ENCODE measurements at regions not wholly inside any gene's neighbourhood (a gene's known extent, or its start where the extent isn't known, plus 50 kb on each side); places are given as distances from the start of the nearest gene placed in this dataset.

DNA sequence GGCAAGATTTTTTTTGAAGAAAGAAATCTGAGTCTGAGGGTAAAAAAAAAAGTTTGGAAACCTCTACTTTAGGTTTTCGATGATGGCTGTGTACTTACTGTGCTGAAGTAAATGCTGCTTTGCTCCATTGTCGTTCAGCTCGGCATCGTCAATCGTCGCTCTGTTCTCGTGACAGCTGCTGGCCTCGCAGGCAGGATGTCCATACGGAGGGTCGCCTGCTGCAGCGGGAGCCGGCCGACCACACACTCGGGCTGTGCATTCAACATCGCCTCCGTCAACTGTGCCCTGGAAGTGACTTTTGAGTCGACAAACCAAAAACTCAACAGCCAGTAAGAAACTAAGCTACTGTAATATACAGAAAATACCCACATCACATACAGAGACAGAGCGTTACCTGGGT lies 53.1 kb upstream of the SMOC2 start:
- dilution Hi-C loops (cut with MboI; ENCODE audit: extremely low pct_ligation_motif_present, low sequenced_read_pairs) = no loop called here
- H3K4me3 ChIP-seq (ENCODE audit: control insufficient read depth in 2 of 3, extremely low read depth in 1 of 3, insufficient read depth in 2 of 3, low read depth in 1 of 3, low read length in 3 of 3) = no peak overlapping the region
- H3K9me3 ChIP-seq (ENCODE audit: control insufficient read depth, low read depth, low read length) = peaks cover 5% of the 10 kb centered on the region
- no peak overlapping the region for H2AFZ ChIP-seq (ENCODE audit: control insufficient read depth, low read length)
- no peaks in the 10 kb centered on the region for H3K9me1 ChIP-seq (ENCODE audit: control insufficient read depth, extremely low read depth, insufficient read depth, low read length)
- no peaks in the 10 kb centered on the region for H4K20me1 ChIP-seq (ENCODE audit: control insufficient read depth, extremely low read depth, insufficient read depth, low read length)
- no peak overlapping the region for H3K4me2 ChIP-seq (ENCODE audit: control insufficient read depth, extremely low read depth, insufficient read depth, low read depth, low read length)
- H3K36me3 ChIP-seq (ENCODE audit: control insufficient read depth in 2 of 2, extremely low read depth in 1 of 2, insufficient read depth in 2 of 2, low read length in 2 of 2) = no peaks in the 10 kb centered on the region
- no peak overlapping the region for H3K9ac ChIP-seq (ENCODE audit: control insufficient read depth, extremely low read depth, insufficient read depth, low read length)
- DNase-seq (ENCODE audit: low read depth, low spot score) (no peak), FAIRE-seq (no peak)
- no peaks in the 10 kb centered on the region for H3K4me1 ChIP-seq (ENCODE audit: control insufficient read depth, extremely low read depth, insufficient read depth, low read length)
- TF ChIP-seq EZH2 (IDR thresholded peaks at IDR 0.05; ENCODE audit: low read length) = no peak
- peaks cover 12% of the 10 kb centered on the region for H3K27me3 ChIP-seq (ENCODE audit: control insufficient read depth, extremely low read depth, insufficient read depth, low read length)
- H3K27ac ChIP-seq (ENCODE audit: control insufficient read depth, insufficient read depth, low read length) = no peak overlapping the region
- no peaks in the 10 kb centered on the region for H3K79me2 ChIP-seq (ENCODE audit: control insufficient read depth, insufficient read depth, low read length)

DNA sequence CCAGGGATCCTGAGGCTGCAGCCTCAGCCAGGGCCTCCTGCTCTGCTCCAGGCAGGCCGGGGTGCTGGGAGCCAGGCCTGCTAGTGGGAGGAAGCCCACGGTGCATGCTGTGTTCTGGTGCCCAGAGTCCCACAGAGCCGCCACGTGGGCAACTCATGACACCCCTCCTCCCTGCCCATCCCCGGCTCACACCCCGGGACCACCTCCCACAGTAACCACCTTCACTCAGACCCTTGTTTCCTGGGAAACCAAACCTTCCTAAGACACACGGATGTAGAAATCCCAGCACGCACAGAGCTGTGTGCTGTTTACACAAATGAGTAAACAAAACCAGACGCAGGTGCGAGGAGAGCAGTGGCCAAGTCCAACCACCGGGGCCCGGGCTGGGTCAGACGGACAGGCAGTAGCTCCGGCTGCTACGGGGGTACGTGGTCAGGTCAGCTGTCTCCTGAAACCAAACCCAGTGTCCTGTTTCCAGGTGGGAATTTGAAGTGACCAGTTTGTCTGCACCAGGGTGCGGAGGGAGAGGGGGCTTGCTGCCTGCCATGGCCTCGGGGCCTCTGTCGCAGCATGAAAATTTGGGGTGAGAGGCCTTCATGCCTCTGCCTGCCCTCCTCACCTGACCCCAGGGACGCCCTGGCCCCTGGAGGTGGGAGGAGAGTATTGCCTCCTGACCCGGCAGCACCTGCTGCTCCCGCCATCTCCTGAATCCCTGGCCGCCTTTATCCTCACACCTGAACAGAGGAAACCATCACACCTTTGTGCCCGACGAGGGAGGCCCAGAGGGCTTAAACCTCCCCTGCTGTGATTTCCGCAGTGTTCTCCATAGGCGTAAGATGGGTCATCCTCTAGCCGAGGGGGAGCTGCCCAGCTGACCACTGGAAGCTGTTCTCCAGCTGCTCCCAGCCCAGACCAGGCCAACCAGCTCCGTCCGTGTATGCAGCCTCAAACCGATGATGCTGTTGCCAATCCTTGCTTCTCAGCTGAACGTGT lies 52.0 kb upstream of the SMOC2 start:
- DNase-seq (ENCODE audit: low read depth, low spot score) = no peak
- no peak overlapping the region for H3K4me3 ChIP-seq (ENCODE audit: control insufficient read depth in 2 of 3, extremely low read depth in 1 of 3, insufficient read depth in 2 of 3, low read depth in 1 of 3, low read length in 3 of 3)
- no peaks in the 10 kb centered on the region for H4K20me1 ChIP-seq (ENCODE audit: control insufficient read depth, extremely low read depth, insufficient read depth, low read length)
- TF ChIP-seq, protein P1, sequence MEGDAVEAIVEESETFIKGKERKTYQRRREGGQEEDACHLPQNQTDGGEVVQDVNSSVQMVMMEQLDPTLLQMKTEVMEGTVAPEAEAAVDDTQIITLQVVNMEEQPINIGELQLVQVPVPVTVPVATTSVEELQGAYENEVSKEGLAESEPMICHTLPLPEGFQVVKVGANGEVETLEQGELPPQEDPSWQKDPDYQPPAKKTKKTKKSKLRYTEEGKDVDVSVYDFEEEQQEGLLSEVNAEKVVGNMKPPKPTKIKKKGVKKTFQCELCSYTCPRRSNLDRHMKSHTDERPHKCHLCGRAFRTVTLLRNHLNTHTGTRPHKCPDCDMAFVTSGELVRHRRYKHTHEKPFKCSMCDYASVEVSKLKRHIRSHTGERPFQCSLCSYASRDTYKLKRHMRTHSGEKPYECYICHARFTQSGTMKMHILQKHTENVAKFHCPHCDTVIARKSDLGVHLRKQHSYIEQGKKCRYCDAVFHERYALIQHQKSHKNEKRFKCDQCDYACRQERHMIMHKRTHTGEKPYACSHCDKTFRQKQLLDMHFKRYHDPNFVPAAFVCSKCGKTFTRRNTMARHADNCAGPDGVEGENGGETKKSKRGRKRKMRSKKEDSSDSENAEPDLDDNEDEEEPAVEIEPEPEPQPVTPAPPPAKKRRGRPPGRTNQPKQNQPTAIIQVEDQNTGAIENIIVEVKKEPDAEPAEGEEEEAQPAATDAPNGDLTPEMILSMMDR (optimal IDR thresholded peaks at IDR 0.05 in 1 of 3, IDR thresholded peaks at IDR 0.05 in 1 of 3, conservative IDR thresholded peaks at IDR 0.05 in 1 of 3; ENCODE audit: extremely low read depth in 1 of 3, insufficient read depth in 2 of 3, low read length in 3 of 3) = no peak
- H3K9ac ChIP-seq (ENCODE audit: control insufficient read depth, extremely low read depth, insufficient read depth, low read length) = no peak overlapping the region
- no peak overlapping the region for H3K27ac ChIP-seq (ENCODE audit: control insufficient read depth, insufficient read depth, low read length)
- H2AFZ ChIP-seq (ENCODE audit: control insufficient read depth, low read length) = no peak overlapping the region
- H3K36me3 ChIP-seq (ENCODE audit: control insufficient read depth in 2 of 2, extremely low read depth in 1 of 2, insufficient read depth in 2 of 2, low read length in 2 of 2) = no peaks in the 10 kb centered on the region
- FAIRE-seq = no peak
- H3K4me2 ChIP-seq (ENCODE audit: control insufficient read depth, extremely low read depth, insufficient read depth, low read depth, low read length) = no peak overlapping the region
- dilution Hi-C loops (cut with MboI; ENCODE audit: extremely low pct_ligation_motif_present, low sequenced_read_pairs) = no loop called here
- H3K9me3 ChIP-seq (ENCODE audit: control insufficient read depth, low read depth, low read length) = no peaks in the 10 kb centered on the region
- H3K27me3 ChIP-seq (ENCODE audit: control insufficient read depth, extremely low read depth, insufficient read depth, low read length) = peaks cover 12% of the 10 kb centered on the region
- H3K4me1 ChIP-seq (ENCODE audit: control insufficient read depth, extremely low read depth, insufficient read depth, low read length) = no peaks in the 10 kb centered on the region
- no peaks in the 10 kb centered on the region for H3K79me2 ChIP-seq (ENCODE audit: control insufficient read depth, insufficient read depth, low read length)
- no peaks in the 10 kb centered on the region for H3K9me1 ChIP-seq (ENCODE audit: control insufficient read depth, extremely low read depth, insufficient read depth, low read length)
